ENCODE measurements at regions not wholly inside any gene's neighbourhood (a gene's known extent, or its start where the extent isn't known, plus 50 kb on each side); places are given as distances from the start of the nearest gene placed in this dataset.

DNA sequence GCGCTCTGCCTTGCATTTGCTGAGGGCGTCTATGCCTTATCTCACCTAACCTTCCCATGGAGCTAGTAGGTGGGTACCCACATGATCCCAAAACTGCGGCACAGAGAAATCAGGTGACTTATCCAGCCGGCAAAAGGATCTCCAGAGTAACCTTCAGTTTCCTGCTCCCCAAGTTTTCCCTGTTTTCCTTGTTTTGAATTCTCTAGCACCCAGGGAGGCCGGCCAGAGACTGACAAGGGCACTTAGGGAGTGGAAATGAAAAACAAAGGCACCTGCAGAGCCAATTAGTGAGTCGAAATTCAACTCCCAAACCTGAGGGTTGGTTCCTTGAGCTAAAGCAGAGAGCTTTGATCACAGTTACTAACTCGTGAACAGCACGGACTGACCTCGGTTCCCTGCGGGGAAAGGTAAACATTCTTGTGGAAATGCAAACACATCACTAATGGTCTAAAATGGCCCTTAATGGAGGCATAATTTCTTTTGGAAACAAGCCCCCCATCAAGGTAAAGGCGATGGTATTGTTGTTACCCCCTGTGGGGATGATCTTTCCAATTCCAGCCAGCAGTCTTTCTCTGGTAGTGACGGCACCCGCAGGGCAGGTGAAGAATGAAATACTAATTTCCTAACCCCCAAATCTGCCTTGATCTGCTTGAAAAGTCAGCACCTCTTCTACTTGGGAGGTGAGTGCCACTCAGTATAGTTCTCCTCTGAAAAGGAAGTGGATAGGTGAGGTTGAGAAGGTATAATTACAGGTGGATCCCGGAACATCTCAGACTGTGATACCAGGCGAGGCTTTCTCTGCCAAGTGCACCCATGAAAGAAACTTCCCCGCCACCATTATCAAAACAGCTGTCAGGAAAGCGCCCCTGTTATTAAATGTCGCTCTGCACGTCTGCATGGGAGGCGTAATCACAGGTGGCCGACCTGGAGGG, 365.6 kb upstream of the AUTS2 start:
- TF ChIP-seq CTCF (IDR thresholded peaks at IDR 0.05; ENCODE audit: low read depth, low read length, missing control alignments): no peak
- no peak for DNase-seq
- no peaks in the 10 kb centered on the region for H3K27me3 ChIP-seq (replicated peaks)
- H3K27ac ChIP-seq: no peak overlapping the region
- in situ Hi-C loops (cut with HindIII; ENCODE audit: low pct_ligation_motif_present, low sequenced_read_pairs): no loop called here
- no peak overlapping the region for H3K4me3 ChIP-seq (ENCODE audit: low read depth, low read length)
- no peaks in the 10 kb centered on the region for H3K36me3 ChIP-seq (replicated peaks)

GRCh38 chr7:69237541-69237940, 360.7 kb upstream of the AUTS2 start:
- Histone ChIP-seq H3K4me3 (ENCODE audit: low read depth, low read length) (no peak overlapping the region), H3K27me3 (replicated peaks) (no peaks in the 10 kb centered on the region), H3K36me3 (replicated peaks) (no peaks in the 10 kb centered on the region), H3K27ac (no peak overlapping the region)
- in situ Hi-C loops (cut with HindIII; ENCODE audit: low pct_ligation_motif_present, low sequenced_read_pairs): no loop called here
- DNase-seq: no peak
- TF ChIP-seq CTCF (IDR thresholded peaks at IDR 0.05; ENCODE audit: low read depth, low read length, missing control alignments): no peak

- Histone ChIP-seq H3K4me3 (ENCODE audit: low read depth, low read length) (no peak overlapping the region), H3K27ac (no peak overlapping the region), H3K27me3 (replicated peaks) (no peaks in the 10 kb centered on the region), H3K36me3 (replicated peaks) (no peaks in the 10 kb centered on the region)
- in situ Hi-C loops (cut with HindIII; ENCODE audit: low pct_ligation_motif_present, low sequenced_read_pairs): no loop called here
- TF ChIP-seq CTCF (IDR thresholded peaks at IDR 0.05; ENCODE audit: low read depth, low read length, missing control alignments): no peak
- no peak for DNase-seq
Measured at GRCh38 chr7:69243016-69243415, 355.3 kb upstream of the AUTS2 start.

GRCh38 chr7:69244701-69245100, 353.6 kb upstream of the AUTS2 start:
- no peaks in the 10 kb centered on the region for H3K36me3 ChIP-seq (replicated peaks)
- H3K27ac ChIP-seq: no peak overlapping the region
- TF ChIP-seq CTCF (IDR thresholded peaks at IDR 0.05; ENCODE audit: low read depth, low read length, missing control alignments): no peak
- in situ Hi-C loops (cut with HindIII; ENCODE audit: low pct_ligation_motif_present, low sequenced_read_pairs): no loop called here
- no peaks in the 10 kb centered on the region for H3K27me3 ChIP-seq (replicated peaks)
- DNase-seq: no peak
- H3K4me3 ChIP-seq (ENCODE audit: low read depth, low read length): no peak overlapping the region

- in situ Hi-C loops (cut with HindIII; ENCODE audit: low pct_ligation_motif_present, low sequenced_read_pairs): no loop called here
- no peak overlapping the region for H3K4me3 ChIP-seq (ENCODE audit: low read depth, low read length)
- no peak overlapping the region for H3K27ac ChIP-seq
- no peak for TF ChIP-seq CTCF (IDR thresholded peaks at IDR 0.05; ENCODE audit: low read depth, low read length, missing control alignments)
- DNase-seq: no peak
- no peaks in the 10 kb centered on the region for H3K36me3 ChIP-seq (replicated peaks)
- H3K27me3 ChIP-seq (replicated peaks): no peaks in the 10 kb centered on the region
Measured at GRCh38 chr7:69245646-69246045, 352.6 kb upstream of the AUTS2 start.
